ENCODE measurements at regions not wholly inside any gene's neighbourhood (a gene's known extent, or its start where the extent isn't known, plus 50 kb on each side); places are given as distances from the start of the nearest gene placed in this dataset.

GRCh38 chr13:93038187-93038586 lies 188.4 kb upstream of the GPC6 start:
- TF ChIP-seq CTCF (IDR thresholded peaks at IDR 0.05; ENCODE audit: extremely low read depth in 1 of 2, insufficient read depth in 1 of 2, low read depth in 1 of 2, low read length in 2 of 2) = no peak
- TF ChIP-seq EZH2 (IDR thresholded peaks at IDR 0.05; ENCODE audit: borderline replicate concordance, low read depth, low read length, severe bottlenecking) = no peak
- TF ChIP-seq POLR2AphosphoS5 (IDR thresholded peaks at IDR 0.05; ENCODE audit: insufficient read depth, low read depth, low read length) = no peak
- TF ChIP-seq POLR2A (IDR thresholded peaks at IDR 0.05; ENCODE audit: low read depth, low read length) = no peak
- TF ChIP-seq JUN (IDR thresholded peaks at IDR 0.05; ENCODE audit: borderline replicate concordance, insufficient read depth, insufficient read length, low read depth) = no peak

Data from endothelial cell of umbilical vein (primary cell).